ENCODE measurements at regions not wholly inside any gene's neighbourhood (a gene's known extent, or its start where the extent isn't known, plus 50 kb on each side); places are given as distances from the start of the nearest gene placed in this dataset.

- no peaks in the 10 kb centered on the region for H3K9me3 ChIP-seq
- DNase-seq, result no peak
- TF ChIP-seq CTCF (IDR thresholded peaks at IDR 0.05; ENCODE audit: low read depth, low read length), result no peak
Observed at GRCh38 chr14:42130815-42131214, 524.1 kb downstream of the LRFN5 start.

DNA sequence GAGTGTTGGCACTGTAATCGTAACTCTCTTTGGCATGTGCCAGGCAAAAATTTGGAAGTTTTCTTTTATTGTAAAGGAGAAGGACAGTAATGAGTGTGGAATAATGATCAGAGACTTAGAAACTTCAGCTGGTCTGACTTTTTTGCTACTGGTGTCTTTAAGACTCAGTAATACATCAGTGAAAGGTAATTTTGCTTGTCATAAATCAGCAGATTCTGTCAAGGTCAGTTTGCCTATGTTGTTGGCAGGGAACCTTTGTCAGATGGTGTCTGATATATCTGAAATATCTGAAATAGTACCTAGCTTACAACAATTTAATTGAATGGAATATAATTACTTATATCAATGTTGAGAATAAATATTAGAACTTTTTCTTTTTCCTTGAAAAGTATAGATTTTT, 516.9 kb downstream of the LRFN5 start:
- Histone ChIP-seq H3K36me3 (no peaks in the 10 kb centered on the region), H3K27me3 (no peaks in the 10 kb centered on the region), H3K9me3 (no peaks in the 10 kb centered on the region), H3K4me1 (no peaks in the 10 kb centered on the region), H3K4me3 (ENCODE audit: low read depth, low read length) (no peak overlapping the region)
- no peak for DNase-seq
- TF ChIP-seq CTCF (IDR thresholded peaks at IDR 0.05; ENCODE audit: low read depth, low read length), result no peak

More at GRCh38 chr14:42130815-42131214, 524.1 kb downstream of the LRFN5 start:
- Histone ChIP-seq H3K4me1 (no peaks in the 10 kb centered on the region), H3K27me3 (no peaks in the 10 kb centered on the region), H3K36me3 (no peaks in the 10 kb centered on the region), H3K4me3 (ENCODE audit: low read depth, low read length) (no peak overlapping the region)

- no peak for TF ChIP-seq CTCF (IDR thresholded peaks at IDR 0.05; ENCODE audit: low read depth, low read length)
- no peak overlapping the region for H3K4me3 ChIP-seq (ENCODE audit: low read depth, low read length)
- no peaks in the 10 kb centered on the region for H3K4me1 ChIP-seq
- peaks cover 2% of the 10 kb centered on the region for H3K9me3 ChIP-seq
- no peak for DNase-seq
- no peaks in the 10 kb centered on the region for H3K36me3 ChIP-seq
- no peaks in the 10 kb centered on the region for H3K27me3 ChIP-seq
Observed at GRCh38 chr14:42113358-42114069, 506.8 kb downstream of the LRFN5 start.

GRCh38 chr14:42112108-42112507, 505.4 kb downstream of the LRFN5 start:
- Histone ChIP-seq H3K27me3 (no peaks in the 10 kb centered on the region), H3K36me3 (no peaks in the 10 kb centered on the region)

DNA sequence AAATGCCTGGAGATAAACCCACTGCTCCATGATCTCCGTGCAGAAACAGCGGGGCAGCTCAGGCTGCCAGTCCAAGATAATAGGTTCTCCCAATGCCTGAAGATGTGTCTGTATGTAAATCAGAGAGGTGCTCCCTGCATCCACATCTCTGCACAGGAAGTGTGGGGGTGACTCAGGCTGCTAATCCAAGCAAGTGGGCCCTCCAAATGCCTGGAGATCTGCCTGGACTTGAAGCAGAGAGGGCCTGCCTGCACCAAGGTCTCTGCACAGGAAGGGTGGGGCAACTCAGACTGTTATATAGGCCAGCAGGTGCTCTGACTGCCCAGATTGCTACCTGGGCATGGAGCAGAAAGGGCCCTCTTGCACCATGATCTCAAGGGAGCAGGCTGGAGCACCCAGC, 504.7 kb downstream of the LRFN5 start:
- Histone ChIP-seq H3K4me1 (no peaks in the 10 kb centered on the region), H3K27me3 (no peaks in the 10 kb centered on the region), H3K9me3 (peaks cover 2% of the 10 kb centered on the region; the same call in 1 of the 2 replicates), H3K4me3 (ENCODE audit: low read depth, low read length) (no peak overlapping the region), H3K36me3 (no peaks in the 10 kb centered on the region)
- no peak for TF ChIP-seq CTCF (IDR thresholded peaks at IDR 0.05; ENCODE audit: low read depth, low read length)
- DNase-seq, result no peak

More at GRCh38 chr14:42112108-42112507, 505.4 kb downstream of the LRFN5 start:
- no peak for DNase-seq
- H3K9me3 ChIP-seq, result peaks cover 2% of the 10 kb centered on the region; the same call in 1 of the 2 replicates
- TF ChIP-seq CTCF (IDR thresholded peaks at IDR 0.05; ENCODE audit: low read depth, low read length), result no peak
- H3K4me1 ChIP-seq, result no peaks in the 10 kb centered on the region
- H3K4me3 ChIP-seq (ENCODE audit: low read depth, low read length), result no peak overlapping the region

DNA sequence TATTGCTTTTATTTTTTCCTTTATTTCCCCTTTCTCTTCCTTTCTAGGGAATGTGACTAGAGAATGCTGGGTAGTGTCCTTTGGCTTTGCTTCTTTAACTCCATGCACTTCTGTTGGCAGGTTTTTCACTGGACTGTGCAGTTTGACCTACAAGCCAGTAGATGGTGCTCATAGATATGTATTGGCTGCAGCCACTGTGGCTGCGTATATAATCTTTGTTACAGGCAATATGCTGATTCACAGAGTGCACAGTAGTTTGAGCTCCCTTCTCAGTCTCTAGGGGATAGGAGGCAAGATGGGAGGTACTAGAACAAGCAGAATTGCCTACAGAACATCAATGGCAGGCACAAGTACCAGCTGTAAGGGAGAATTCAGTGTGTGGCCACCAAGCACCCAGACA, 503.5 kb downstream of the LRFN5 start:
- Histone ChIP-seq H3K36me3 (no peaks in the 10 kb centered on the region), H3K4me3 (ENCODE audit: low read depth, low read length) (no peak overlapping the region), H3K9me3 (peaks cover 2% of the 10 kb centered on the region; the same call in 1 of the 2 replicates), H3K4me1 (no peaks in the 10 kb centered on the region), H3K27me3 (no peaks in the 10 kb centered on the region)
- no peak for DNase-seq
- peak; percentile 39 for TF ChIP-seq CTCF (IDR thresholded peaks at IDR 0.05; ENCODE audit: low read depth, low read length)

Data from BE2C (cell line).